Erythroblast (primary cell): ENCODE measurements at regions not wholly inside any gene's neighbourhood (a gene's known extent, or its start where the extent isn't known, plus 50 kb on each side); places are given as distances from the start of the nearest gene placed in this dataset.

Experiments
- GATA1 ChIP-seq: IDR thresholded peaks from 2 replicates; pipeline ENCODE4 v1.6.1; 2011; ENCODE audit warnings: low read depth, mild to moderate bottlenecking, control low read depth, low read length, moderate library complexity
- POLR2A ChIP-seq: IDR thresholded peaks from 2 replicates; pipeline ENCODE4 v1.6.1; 2011; ENCODE audit warnings: mild to moderate bottlenecking, low read length

DNA sequence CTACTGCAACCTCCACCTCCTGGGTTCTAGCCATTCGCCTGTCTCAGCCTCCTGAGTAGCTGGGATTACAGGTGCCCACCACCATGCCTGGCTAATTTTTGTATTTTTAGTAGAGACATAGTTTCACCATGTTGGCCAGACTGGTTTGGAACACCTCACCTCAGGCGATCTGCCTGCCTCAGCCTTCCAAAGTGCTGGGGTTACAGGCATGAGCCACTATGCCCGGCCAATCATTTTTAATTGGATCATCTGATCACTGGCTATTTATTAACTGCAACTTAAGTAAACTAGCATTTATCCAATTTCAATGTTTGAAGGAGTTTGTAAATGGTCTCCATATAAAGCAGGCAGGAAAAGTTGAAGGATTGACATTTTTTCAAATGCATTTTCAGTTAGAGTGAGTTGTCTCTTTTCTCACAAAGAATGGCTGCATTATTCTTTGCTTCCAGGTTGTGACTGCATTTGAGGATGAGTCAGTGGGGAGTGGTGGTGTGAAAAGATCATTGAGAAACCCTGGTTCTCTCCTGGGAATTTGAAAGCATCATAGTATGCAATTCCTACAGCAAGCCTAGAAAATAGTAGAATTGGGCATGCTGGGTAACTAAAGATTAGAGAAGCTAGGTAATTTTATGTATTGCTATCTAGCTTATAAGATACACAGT is 431.1 kb upstream of the ZEB2 start:
- TF ChIP-seq POLR2A (no peak), GATA1 (no peak)
